HAP-1 (cell line): ENCODE measurements at regions not wholly inside any gene's neighbourhood (a gene's known extent, or its start where the extent isn't known, plus 50 kb on each side); places are given as distances from the start of the nearest gene placed in this dataset.

Experiments
- DNase-seq, 2 experiments: peaks; one replicate each; pipeline ENCODE4 v3.0.0-alpha.2; 2016 to 2020; ENCODE audit warnings: low spot score in 2 of 2
- H3K27me3 ChIP-seq: fragments of 250-450 bp; sonication (Bioruptor Pico); 2 replicates; pipeline ENCODE4 v1.5.1; 2020; ENCODE audit warnings: low read depth, mild to moderate bottlenecking, moderate library complexity
- H3K36me3 ChIP-seq: fragments of 250-450 bp; sonication (Bioruptor Pico); replicated peaks from 2 replicates; pipeline ENCODE4 v1.5.1; 2020; ENCODE audit warnings: mild to moderate bottlenecking
- H3K4me1 ChIP-seq: fragments of 250-450 bp; sonication (Bioruptor Pico); 2 replicates; pipeline ENCODE4 v1.5.1; 2020; ENCODE audit warnings: mild to moderate bottlenecking
- H3K4me3 ChIP-seq: fragments of 250-450 bp; sonication (Bioruptor Pico); 2 replicates; pipeline ENCODE4 v1.5.1; 2020; ENCODE audit warnings: mild to moderate bottlenecking, moderate library complexity
- H3K9me3 ChIP-seq: fragments of 250-450 bp; sonication (Bioruptor Pico); 2 replicates; pipeline ENCODE4 v1.5.1; 2020; ENCODE audit warnings: mild to moderate bottlenecking, moderate library complexity
- in situ Hi-C: fragments of 300-500 bp; cut with MboI; formaldehyde crosslinking; loops from 3 replicates; pipeline ENCODE4 v1.14.3; 2020; ENCODE audit warnings: low sequenced_read_pairs, inconsistent platforms, mixed read lengths

GRCh38 chrX:40832723-40833122 lies 97.4 kb upstream of the MED14 start:
- Histone ChIP-seq H3K4me3 (no peak overlapping the region), H3K36me3 (no peaks in the 10 kb centered on the region), H3K27me3 (no peaks in the 10 kb centered on the region), H3K9me3 (no peaks in the 10 kb centered on the region), H3K4me1 (no peaks in the 10 kb centered on the region)
- in situ Hi-C loops = no loop called here
- no peak for DNase-seq

- Histone ChIP-seq H3K4me3 (no peak overlapping the region), H3K36me3 (no peaks in the 10 kb centered on the region), H3K27me3 (no peaks in the 10 kb centered on the region), H3K4me1 (no peaks in the 10 kb centered on the region), H3K9me3 (0 out of 2 replicates have a peak, but pooled peaks cover 2% of the 10 kb centered on the region)
- no peak for DNase-seq
- in situ Hi-C loops = no loop called here
These were observed 98.9 kb upstream of the MED14 start for GRCh38 chrX:40834225-40834624.

- Histone ChIP-seq H3K4me3 (no peak overlapping the region), H3K4me1 (no peaks in the 10 kb centered on the region), H3K27me3 (no peaks in the 10 kb centered on the region), H3K9me3 (peaks cover 9% of the 10 kb centered on the region), H3K36me3 (no peaks in the 10 kb centered on the region)
- in situ Hi-C loops = no loop called here
- DNase-seq = no peak
These were observed 100.2 kb upstream of the MED14 start for GRCh38 chrX:40835526-40835925.

GRCh38 chrX:40843643-40844042 lies 108.3 kb upstream of the MED14 start:
- Histone ChIP-seq H3K9me3 (peaks cover 22% of the 10 kb centered on the region), H3K4me3 (no peak overlapping the region), H3K4me1 (peaks cover 46% of the 10 kb centered on the region), H3K27me3 (no peaks in the 10 kb centered on the region), H3K36me3 (no peaks in the 10 kb centered on the region)
- peak in 1 of 2 experiments; percentile 10 for DNase-seq
- in situ Hi-C loops = no loop called here

GRCh38 chrX:40844471-40844870 lies 109.1 kb upstream of the MED14 start:
- peaks cover 52% of the 10 kb centered on the region for H3K4me1 ChIP-seq
- H3K36me3 ChIP-seq = no peaks in the 10 kb centered on the region
- in situ Hi-C loops = no loop called here
- no peaks in the 10 kb centered on the region for H3K27me3 ChIP-seq
- H3K9me3 ChIP-seq = peaks cover 18% of the 10 kb centered on the region
- no peak overlapping the region for H3K4me3 ChIP-seq
- peak in 1 of 2 experiments; percentile 37 for DNase-seq

- Histone ChIP-seq H3K4me1 (peaks cover 62% of the 10 kb centered on the region), H3K4me3 (no peak overlapping the region), H3K9me3 (peaks cover 13% of the 10 kb centered on the region), H3K36me3 (no peaks in the 10 kb centered on the region), H3K27me3 (no peaks in the 10 kb centered on the region)
- DNase-seq = peak; percentile 84 to 99
- in situ Hi-C loops = no loop called here
These were observed 110.1 kb upstream of the MED14 start for GRCh38 chrX:40845331-40845911.

GRCh38 chrX:40849906-40850823 lies 114.8 kb upstream of the MED14 start:
- H3K27me3 ChIP-seq = no peaks in the 10 kb centered on the region
- no peaks in the 10 kb centered on the region for H3K36me3 ChIP-seq
- H3K4me3 ChIP-seq = no peak overlapping the region
- in situ Hi-C loops = no loop called here
- peak; percentile 49 to 80 for DNase-seq
- no peaks in the 10 kb centered on the region for H3K9me3 ChIP-seq
- H3K4me1 ChIP-seq = peaks cover 89% of the 10 kb centered on the region

GRCh38 chrX:40852586-40852985 lies 117.2 kb upstream of the MED14 start:
- peak; percentile 78 to 94 for DNase-seq
- in situ Hi-C loops = no loop called here
- Histone ChIP-seq H3K36me3 (no peaks in the 10 kb centered on the region), H3K4me3 (no peak overlapping the region), H3K4me1 (peaks cover 80% of the 10 kb centered on the region), H3K27me3 (no peaks in the 10 kb centered on the region), H3K9me3 (no peaks in the 10 kb centered on the region)

- in situ Hi-C loops = no loop called here
- H3K4me1 ChIP-seq = peaks cover 73% of the 10 kb centered on the region
- no peak overlapping the region for H3K4me3 ChIP-seq
- no peaks in the 10 kb centered on the region for H3K9me3 ChIP-seq
- H3K27me3 ChIP-seq = no peaks in the 10 kb centered on the region
- peak; percentile 63 to 100 for DNase-seq
- H3K36me3 ChIP-seq = no peaks in the 10 kb centered on the region
These were observed 117.9 kb upstream of the MED14 start for GRCh38 chrX:40853004-40853815.

- Histone ChIP-seq H3K9me3 (no peaks in the 10 kb centered on the region), H3K27me3 (no peaks in the 10 kb centered on the region), H3K4me3 (no peak overlapping the region), H3K36me3 (no peaks in the 10 kb centered on the region), H3K4me1 (peaks cover 69% of the 10 kb centered on the region)
- DNase-seq = no peak
- in situ Hi-C loops = no loop called here
These were observed 118.4 kb upstream of the MED14 start for GRCh38 chrX:40853816-40854123.

GRCh38 chrX:40854242-40854641 lies 118.9 kb upstream of the MED14 start:
- H3K4me1 ChIP-seq = peaks cover 65% of the 10 kb centered on the region
- H3K4me3 ChIP-seq = no peak overlapping the region
- no peaks in the 10 kb centered on the region for H3K27me3 ChIP-seq
- H3K36me3 ChIP-seq = no peaks in the 10 kb centered on the region
- in situ Hi-C loops = no loop called here
- peaks cover 2% of the 10 kb centered on the region; the same call in 1 of the 2 replicates for H3K9me3 ChIP-seq
- no peak for DNase-seq

- Histone ChIP-seq H3K4me3 (no peak overlapping the region), H3K9me3 (peaks cover 2% of the 10 kb centered on the region; the same call in 1 of the 2 replicates), H3K4me1 (peaks cover 54% of the 10 kb centered on the region), H3K27me3 (no peaks in the 10 kb centered on the region), H3K36me3 (no peaks in the 10 kb centered on the region)
- DNase-seq = peak; percentile 93 to 97
- in situ Hi-C loops = no loop called here
These were observed 120.1 kb upstream of the MED14 start for GRCh38 chrX:40855411-40855810.

GRCh38 chrX:40855932-40856515 lies 120.7 kb upstream of the MED14 start:
- H3K4me3 ChIP-seq = no peak overlapping the region
- DNase-seq = no peak
- peaks cover 48% of the 10 kb centered on the region for H3K4me1 ChIP-seq
- peaks cover 5% of the 10 kb centered on the region; the same call in 1 of the 2 replicates for H3K9me3 ChIP-seq
- in situ Hi-C loops = no loop called here
- H3K36me3 ChIP-seq = no peaks in the 10 kb centered on the region
- H3K27me3 ChIP-seq = no peaks in the 10 kb centered on the region
